CD4-positive, alpha-beta T cell treated with Interleukin-12 subunit alpha and Interleukin-12 subunit beta, for 1 hour (primary cell): ENCODE measurements at regions not wholly inside any gene's neighbourhood (a gene's known extent, or its start where the extent isn't known, plus 50 kb on each side); places are given as distances from the start of the nearest gene placed in this dataset.

ENCODE experiments used
- DNase-seq: peaks from one replicate; pipeline ENCODE4 v3.0.0-alpha.2; 2020

DNA sequence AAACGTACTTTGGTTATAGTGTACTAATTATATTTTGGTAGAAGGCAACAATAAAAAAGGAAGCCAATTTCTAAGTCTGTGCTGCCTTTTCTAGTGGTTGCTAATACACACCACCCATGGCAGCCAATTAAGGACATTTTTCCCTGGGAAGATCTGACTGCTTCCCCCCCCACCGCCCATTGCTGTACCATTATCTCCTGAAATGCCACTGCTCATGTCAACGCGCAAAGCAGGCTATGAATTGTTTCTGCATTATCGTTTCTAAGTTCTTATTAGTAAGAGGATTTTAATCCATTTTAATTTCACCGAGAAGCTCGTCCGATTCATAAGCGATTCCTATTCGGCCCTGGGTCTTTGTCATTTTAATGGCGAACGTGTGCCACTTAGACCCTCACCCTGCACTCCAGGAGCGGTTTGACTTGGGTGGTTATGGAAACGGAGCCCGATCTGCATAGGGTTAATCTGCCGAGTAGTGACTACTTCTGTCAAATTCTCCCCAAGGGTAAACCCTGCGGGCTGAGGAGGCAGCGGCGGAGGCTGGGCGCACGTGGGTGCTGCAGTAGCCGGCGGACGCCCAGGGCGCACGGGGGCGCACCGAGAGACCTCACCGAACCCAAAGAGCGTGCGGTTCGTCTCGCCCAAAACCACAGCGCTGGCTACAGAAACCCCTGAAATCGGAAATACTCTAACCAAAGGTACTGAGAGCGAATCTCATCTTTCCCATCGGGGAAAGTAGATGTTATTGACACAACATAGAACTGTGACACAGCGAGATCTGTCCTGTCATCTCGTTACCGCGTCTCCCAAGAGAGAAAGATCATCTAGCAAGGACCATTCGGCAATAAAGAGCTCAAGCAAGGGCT, 55.8 kb upstream of the SHC3 start:
- DNase-seq, result peak; percentile 2

DNA sequence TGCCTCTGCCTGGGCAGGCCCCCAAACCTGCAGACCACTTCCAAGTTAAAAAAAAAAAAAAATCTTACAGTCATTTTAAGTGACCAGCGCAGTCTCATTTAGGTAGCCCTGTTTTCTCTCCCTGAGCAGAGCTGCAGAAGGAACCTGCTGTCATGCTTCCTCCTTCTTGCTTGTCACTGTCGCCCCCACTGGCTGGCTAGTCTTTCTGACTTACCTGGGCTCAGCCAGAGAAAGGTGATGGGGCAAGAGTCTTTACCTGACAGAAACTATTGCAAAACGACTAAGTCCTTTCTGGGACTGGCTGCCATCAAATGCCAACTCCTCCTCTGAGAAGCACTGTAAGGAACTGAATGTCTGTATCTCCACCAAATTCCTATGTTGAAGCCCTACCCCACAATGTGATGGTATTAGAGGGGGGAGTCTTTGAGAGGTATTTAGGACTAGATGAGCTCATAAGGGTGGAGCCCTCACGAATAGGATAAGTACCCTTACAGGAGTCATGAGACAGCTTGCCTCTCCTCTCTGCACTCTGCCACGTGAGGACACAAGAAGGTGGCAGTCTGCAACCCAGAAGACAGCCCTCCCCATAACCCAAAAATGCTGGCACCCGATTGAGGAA, 58.4 kb upstream of the SHC3 start:
- DNase-seq, result no peak

GRCh38 chr9:89238424-89238823, 59.8 kb upstream of the SHC3 start:
- DNase-seq, result no peak

- no peak for DNase-seq
These were observed 64.9 kb upstream of the SHC3 start for GRCh38 chr9:89243296-89244061.

GRCh38 chr9:89246840-89247239, 64.2 kb upstream of the CKS2 start:
- no peak for DNase-seq

GRCh38 chr9:89247431-89248353, 63.3 kb upstream of the CKS2 start:
- no peak for DNase-seq

GRCh38 chr9:89249001-89249400, 62.0 kb upstream of the CKS2 start:
- DNase-seq, result no peak

- no peak for DNase-seq
These were observed 58.2 kb upstream of the CKS2 start for GRCh38 chr9:89252651-89253267.

- no peak for DNase-seq
These were observed 56.8 kb upstream of the CKS2 start for GRCh38 chr9:89254058-89254772.

- DNase-seq, result no peak
These were observed 56.2 kb upstream of the CKS2 start for GRCh38 chr9:89254773-89255125.

DNA sequence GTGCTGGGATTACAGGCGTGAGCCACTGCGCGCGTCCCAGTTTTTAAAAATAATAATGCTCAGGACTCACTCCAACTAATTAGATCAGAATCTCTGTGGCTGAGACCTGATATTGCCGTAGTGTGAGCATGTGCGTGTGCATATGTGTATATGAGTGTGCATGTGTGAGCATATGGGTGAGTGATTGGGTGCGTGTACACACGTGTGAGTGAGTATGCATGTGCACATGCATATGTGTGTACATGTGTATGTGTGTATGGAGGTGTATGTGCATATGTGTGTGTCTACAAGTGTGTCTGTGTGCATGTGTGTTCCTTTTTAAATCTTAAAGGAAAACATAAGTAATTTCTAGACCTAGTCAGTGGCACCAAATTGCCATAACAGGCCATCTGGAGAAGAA, 54.8 kb upstream of the CKS2 start:
- no peak for DNase-seq

DNA sequence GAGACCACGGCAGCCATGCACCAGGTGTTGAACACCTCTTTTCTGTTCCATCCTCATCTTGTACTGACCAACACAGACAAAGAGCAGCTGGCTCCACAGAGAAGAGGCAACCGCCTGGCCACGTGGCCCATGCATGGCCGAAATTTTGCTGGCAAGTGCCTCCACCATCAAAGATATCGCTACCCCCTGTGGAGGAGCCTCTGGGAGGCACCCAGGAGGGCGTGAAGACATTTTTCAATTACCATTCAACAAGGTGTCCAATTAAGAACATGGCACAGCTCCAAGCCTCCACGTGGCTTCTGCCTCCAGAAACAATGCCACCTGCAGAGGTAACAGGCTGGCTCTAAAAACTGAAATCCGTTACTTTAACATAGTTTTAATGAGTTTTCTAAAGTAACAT, 54.4 kb upstream of the CKS2 start:
- DNase-seq, result no peak

DNA sequence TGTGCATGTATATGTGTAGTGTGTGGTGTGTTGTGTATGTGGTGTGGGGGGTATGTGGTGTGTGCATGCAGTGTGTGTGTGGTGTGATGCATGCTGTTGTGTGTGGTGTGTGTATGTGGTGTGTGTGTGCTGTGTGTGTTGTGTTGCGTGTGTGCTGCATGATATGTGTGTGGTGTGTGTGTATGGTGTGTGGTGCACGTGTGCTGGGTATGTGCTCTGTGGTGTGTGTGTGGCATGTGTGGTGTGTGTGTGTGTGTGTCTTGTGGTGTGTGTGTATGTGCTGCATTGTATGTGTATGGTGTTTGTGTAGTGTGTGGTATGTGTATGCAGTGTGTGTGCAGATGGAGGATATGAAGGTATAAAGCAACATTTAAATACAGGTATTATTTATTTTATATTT, 50.5 kb upstream of the CKS2 start:
- no peak for DNase-seq
